ENCODE measurements at regions not wholly inside any gene's neighbourhood (a gene's known extent, or its start where the extent isn't known, plus 50 kb on each side); places are given as distances from the start of the nearest gene placed in this dataset.

GRCh38 chr12:4152145-4152795, 121.3 kb upstream of the CCND2 start:
- TF ChIP-seq CTCF (conservative IDR thresholded peaks at IDR 0.05; ENCODE audit: low read length) (no peak), EZH2phosphoT487 (IDR thresholded peaks at IDR 0.05; ENCODE audit: borderline replicate concordance, low read depth, low read length) (no peak)
